ENCODE measurements at regions not wholly inside any gene's neighbourhood (a gene's known extent, or its start where the extent isn't known, plus 50 kb on each side); places are given as distances from the start of the nearest gene placed in this dataset.
A peak's percentile ranks its signal among the peaks of the same experiment; 100 is the strongest.

DNA sequence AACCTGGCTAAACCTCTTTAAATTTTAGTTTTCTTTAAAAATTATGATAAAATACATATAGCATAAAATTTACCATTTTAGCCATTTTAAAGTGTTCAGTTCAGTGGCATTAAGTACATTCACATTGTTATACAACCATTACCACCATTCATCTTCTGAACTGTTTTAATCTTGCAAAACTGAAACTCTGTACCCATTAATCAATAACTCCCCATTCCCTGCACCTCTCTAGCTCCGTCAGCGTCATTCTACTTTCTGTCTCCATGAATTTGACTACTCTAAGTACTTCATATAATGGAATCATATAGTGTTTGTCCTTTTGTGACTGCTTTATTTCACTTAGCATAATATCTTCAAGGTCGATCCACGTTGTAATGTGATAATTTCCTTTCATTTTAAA lies 75.8 kb upstream of the DDHD1 start:
- Histone ChIP-seq H3K27me3 (ENCODE audit: control insufficient read depth in 1 of 2, insufficient read depth in 1 of 2, low read length in 2 of 2) (no peaks in the 10 kb centered on the region), H3K23ac (ENCODE audit: low read length in 2 of 2) (no peak overlapping the region), H3K4me1 (ENCODE audit: control insufficient read depth, insufficient read depth, low read depth, low read length) (peaks cover 2% of the 10 kb centered on the region), H4K91ac (ENCODE audit: low read length) (no peak overlapping the region), H3K4me2 (ENCODE audit: low read length, poor library complexity, severe bottlenecking) (no peak overlapping the region), H2AK5ac (ENCODE audit: low read length, severe bottlenecking) (no peak overlapping the region), H2BK120ac (ENCODE audit: low read depth, low read length) (no peak overlapping the region), H3K4ac (ENCODE audit: low read depth in 1 of 2, low read length in 2 of 2) (no peak overlapping the region), H3K4me3 (ENCODE audit: insufficient read depth in 1 of 2, low read depth in 1 of 2, low read length in 2 of 2) (no peak overlapping the region), H4K8ac (ENCODE audit: low read length) (no peak overlapping the region), H2BK15ac (ENCODE audit: low read depth, poor library complexity, severe bottlenecking) (no peak overlapping the region), H3K18ac (ENCODE audit: low read depth in 1 of 2, low read length in 2 of 2) (no peak overlapping the region), H2BK12ac (ENCODE audit: low read length in 2 of 2) (no peak overlapping the region), H3K14ac (ENCODE audit: low read length in 2 of 2) (no peak overlapping the region), H3K9me3 (ENCODE audit: control insufficient read depth, low read length) (peaks cover 16% of the 10 kb centered on the region), H2AFZ (ENCODE audit: low read depth, low read length) (no peak overlapping the region), H2BK5ac (ENCODE audit: low read depth, low read length, poor library complexity, severe bottlenecking) (no peak overlapping the region), H3K9ac (ENCODE audit: low read length) (no peak overlapping the region), H3K27ac (ENCODE audit: low read length, poor library complexity, severe bottlenecking) (no peak overlapping the region), H3K79me1 (replicated peaks; ENCODE audit: low read length, poor library complexity, severe bottlenecking) (peaks cover 2% of the 10 kb centered on the region), H3K36me3 (ENCODE audit: control insufficient read depth in 1 of 2, insufficient read depth in 2 of 2, low read depth in 1 of 2, low read length in 2 of 2) (no peaks in the 10 kb centered on the region)
- DNase-seq: no peak
- no CpG with 5 or more reads among the region's 4 CpGs for WGBS

DNA sequence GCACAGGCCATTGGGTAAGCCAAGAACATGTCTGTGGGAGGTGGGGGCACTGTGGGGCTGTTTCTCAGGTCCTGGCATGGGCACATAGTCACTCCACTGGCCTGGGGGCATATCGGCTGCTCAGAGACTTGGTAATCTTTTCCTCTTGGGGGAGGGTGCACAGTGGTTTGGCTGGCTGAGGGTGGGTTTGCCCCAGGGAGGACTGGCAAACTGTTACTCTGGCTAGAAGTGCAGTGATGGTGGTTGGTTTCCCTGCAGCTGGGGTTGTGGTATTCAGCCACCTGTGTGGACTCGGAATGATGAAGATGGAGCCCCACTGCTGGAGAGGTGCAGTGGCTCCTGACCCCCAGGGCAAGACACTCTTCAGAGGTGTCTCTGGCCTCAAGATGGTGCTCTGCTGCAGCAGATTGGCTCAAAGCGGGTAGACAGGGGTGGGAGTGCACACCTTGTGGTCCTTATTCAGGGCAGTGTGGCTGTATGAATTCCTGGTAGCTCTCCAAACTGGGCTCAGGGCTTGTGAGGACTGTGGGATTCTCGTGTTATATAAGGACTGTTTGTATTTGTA lies 74.1 kb upstream of the DDHD1 start:
- no peak overlapping the region for H3K18ac ChIP-seq (ENCODE audit: low read depth in 1 of 2, low read length in 2 of 2)
- H4K91ac ChIP-seq (ENCODE audit: low read length): no peak overlapping the region
- no peak overlapping the region for H2BK120ac ChIP-seq (ENCODE audit: low read depth, low read length)
- H3K9me3 ChIP-seq (ENCODE audit: control insufficient read depth, low read length): peaks cover 16% of the 10 kb centered on the region
- H2BK12ac ChIP-seq (ENCODE audit: low read length in 2 of 2): no peak overlapping the region
- no peaks in the 10 kb centered on the region for H3K27me3 ChIP-seq (ENCODE audit: control insufficient read depth in 1 of 2, insufficient read depth in 1 of 2, low read length in 2 of 2)
- no peak overlapping the region for H3K4ac ChIP-seq (ENCODE audit: low read depth in 1 of 2, low read length in 2 of 2)
- no peaks in the 10 kb centered on the region for H3K36me3 ChIP-seq (ENCODE audit: control insufficient read depth in 1 of 2, insufficient read depth in 2 of 2, low read depth in 1 of 2, low read length in 2 of 2)
- H3K23ac ChIP-seq (ENCODE audit: low read length in 2 of 2): no peak overlapping the region
- no peak overlapping the region for H2BK5ac ChIP-seq (ENCODE audit: low read depth, low read length, poor library complexity, severe bottlenecking)
- no peak overlapping the region for H2BK15ac ChIP-seq (ENCODE audit: low read depth, poor library complexity, severe bottlenecking)
- no peak overlapping the region for H3K4me3 ChIP-seq (ENCODE audit: insufficient read depth in 1 of 2, low read depth in 1 of 2, low read length in 2 of 2)
- no peak overlapping the region for H4K8ac ChIP-seq (ENCODE audit: low read length)
- H3K14ac ChIP-seq (ENCODE audit: low read length in 2 of 2): no peak overlapping the region
- no peak for DNase-seq
- 94% methylated on average over 3 of the region's 4 CpGs for WGBS
- H2AFZ ChIP-seq (ENCODE audit: low read depth, low read length): no peak overlapping the region
- H3K27ac ChIP-seq (ENCODE audit: low read length, poor library complexity, severe bottlenecking): no peak overlapping the region
- no peak overlapping the region for H3K4me2 ChIP-seq (ENCODE audit: low read length, poor library complexity, severe bottlenecking)
- H3K9ac ChIP-seq (ENCODE audit: low read length): no peak overlapping the region
- H2AK5ac ChIP-seq (ENCODE audit: low read length, severe bottlenecking): no peak overlapping the region
- peaks cover 2% of the 10 kb centered on the region for H3K4me1 ChIP-seq (ENCODE audit: control insufficient read depth, insufficient read depth, low read depth, low read length)
- peaks cover 2% of the 10 kb centered on the region for H3K79me1 ChIP-seq (replicated peaks; ENCODE audit: low read length, poor library complexity, severe bottlenecking)

DNA sequence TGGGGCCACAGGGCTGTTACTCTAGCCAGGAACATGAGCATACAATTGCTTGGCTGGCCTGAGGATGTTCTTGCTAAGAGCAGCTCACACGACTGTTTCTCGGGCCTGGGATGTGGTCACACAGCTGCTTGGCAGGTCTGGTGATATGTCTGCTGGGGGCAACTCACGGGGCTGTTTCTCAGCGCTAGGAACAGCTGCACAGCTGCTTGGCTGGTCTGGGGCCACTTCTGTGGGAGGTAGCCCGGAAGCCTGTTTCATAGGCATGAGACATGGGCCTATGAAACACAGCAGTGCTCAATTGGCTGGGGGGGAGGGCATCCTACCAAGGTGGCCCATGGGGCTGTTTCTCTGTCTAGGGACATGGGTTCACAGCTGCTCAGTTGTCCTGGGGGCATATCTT lies 73.4 kb upstream of the DDHD1 start:
- H3K27me3 ChIP-seq (ENCODE audit: control insufficient read depth in 1 of 2, insufficient read depth in 1 of 2, low read length in 2 of 2): no peaks in the 10 kb centered on the region
- H2AK5ac ChIP-seq (ENCODE audit: low read length, severe bottlenecking): no peak overlapping the region
- no peak overlapping the region for H3K27ac ChIP-seq (ENCODE audit: low read length, poor library complexity, severe bottlenecking)
- H2AFZ ChIP-seq (ENCODE audit: low read depth, low read length): no peak overlapping the region
- H3K18ac ChIP-seq (ENCODE audit: low read depth in 1 of 2, low read length in 2 of 2): no peak overlapping the region
- H3K4me3 ChIP-seq (ENCODE audit: insufficient read depth in 1 of 2, low read depth in 1 of 2, low read length in 2 of 2): peak overlapping the region in 1 of 2 experiments; percentile 2
- no peak for DNase-seq
- H4K91ac ChIP-seq (ENCODE audit: low read length): no peak overlapping the region
- no peak overlapping the region for H2BK5ac ChIP-seq (ENCODE audit: low read depth, low read length, poor library complexity, severe bottlenecking)
- no peak overlapping the region for H2BK15ac ChIP-seq (ENCODE audit: low read depth, poor library complexity, severe bottlenecking)
- no peaks in the 10 kb centered on the region for H3K36me3 ChIP-seq (ENCODE audit: control insufficient read depth in 1 of 2, insufficient read depth in 2 of 2, low read depth in 1 of 2, low read length in 2 of 2)
- H2BK120ac ChIP-seq (ENCODE audit: low read depth, low read length): no peak overlapping the region
- peaks cover 16% of the 10 kb centered on the region for H3K9me3 ChIP-seq (ENCODE audit: control insufficient read depth, low read length)
- H4K8ac ChIP-seq (ENCODE audit: low read length): no peak overlapping the region
- H3K4me1 ChIP-seq (ENCODE audit: control insufficient read depth, insufficient read depth, low read depth, low read length): peaks cover 2% of the 10 kb centered on the region
- 93% methylated on average over 5 of the region's 5 CpGs for WGBS
- no peak overlapping the region for H3K4ac ChIP-seq (ENCODE audit: low read depth in 1 of 2, low read length in 2 of 2)
- no peak overlapping the region for H3K9ac ChIP-seq (ENCODE audit: low read length)
- H2BK12ac ChIP-seq (ENCODE audit: low read length in 2 of 2): no peak overlapping the region
- H3K4me2 ChIP-seq (ENCODE audit: low read length, poor library complexity, severe bottlenecking): no peak overlapping the region
- H3K14ac ChIP-seq (ENCODE audit: low read length in 2 of 2): peak overlapping the region in 1 of 2 experiments; percentile 8
- H3K79me1 ChIP-seq (replicated peaks; ENCODE audit: low read length, poor library complexity, severe bottlenecking): peaks cover 2% of the 10 kb centered on the region
- no peak overlapping the region for H3K23ac ChIP-seq (ENCODE audit: low read length in 2 of 2)

DNA sequence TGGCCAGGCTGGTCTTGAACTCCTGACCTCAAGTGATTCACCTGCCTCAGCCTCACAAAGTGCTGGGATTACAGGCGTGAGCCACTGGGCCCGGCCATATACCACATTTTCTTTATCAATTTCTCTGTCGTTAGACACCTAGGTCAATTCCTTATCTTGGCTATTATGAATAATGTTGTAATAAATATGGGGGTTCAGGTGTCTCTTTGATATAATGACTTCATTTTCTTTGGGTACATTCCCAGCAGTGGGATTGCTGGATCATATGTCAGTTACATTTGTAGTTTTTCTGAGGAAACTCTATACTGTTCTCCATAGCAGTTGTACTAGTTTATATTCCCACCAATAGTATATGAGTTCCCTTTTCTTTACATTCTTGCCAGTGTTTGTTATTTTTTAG lies 67.8 kb upstream of the DDHD1 start:
- Histone ChIP-seq H3K14ac (ENCODE audit: low read length in 2 of 2) (no peak overlapping the region), H2BK15ac (ENCODE audit: low read depth, poor library complexity, severe bottlenecking) (no peak overlapping the region), H3K4ac (ENCODE audit: low read depth in 1 of 2, low read length in 2 of 2) (no peak overlapping the region), H4K8ac (ENCODE audit: low read length) (no peak overlapping the region), H3K79me1 (replicated peaks; ENCODE audit: low read length, poor library complexity, severe bottlenecking) (no peaks in the 10 kb centered on the region), H3K36me3 (ENCODE audit: control insufficient read depth in 1 of 2, insufficient read depth in 2 of 2, low read depth in 1 of 2, low read length in 2 of 2) (no peaks in the 10 kb centered on the region), H2BK12ac (ENCODE audit: low read length in 2 of 2) (no peak overlapping the region), H2AK5ac (ENCODE audit: low read length, severe bottlenecking) (no peak overlapping the region), H3K9ac (ENCODE audit: low read length) (no peak overlapping the region), H2AFZ (ENCODE audit: low read depth, low read length) (no peak overlapping the region), H3K18ac (ENCODE audit: low read depth in 1 of 2, low read length in 2 of 2) (no peak overlapping the region), H3K9me3 (ENCODE audit: control insufficient read depth, low read length) (peaks cover 12% of the 10 kb centered on the region), H4K91ac (ENCODE audit: low read length) (no peak overlapping the region), H2BK5ac (ENCODE audit: low read depth, low read length, poor library complexity, severe bottlenecking) (no peak overlapping the region), H3K27me3 (ENCODE audit: control insufficient read depth in 1 of 2, insufficient read depth in 1 of 2, low read length in 2 of 2) (no peaks in the 10 kb centered on the region), H3K4me2 (ENCODE audit: low read length, poor library complexity, severe bottlenecking) (no peak overlapping the region), H2BK120ac (ENCODE audit: low read depth, low read length) (no peak overlapping the region), H3K23ac (ENCODE audit: low read length in 2 of 2) (no peak overlapping the region), H3K4me3 (ENCODE audit: insufficient read depth in 1 of 2, low read depth in 1 of 2, low read length in 2 of 2) (no peak overlapping the region), H3K4me1 (ENCODE audit: control insufficient read depth, insufficient read depth, low read depth, low read length) (peaks cover 4% of the 10 kb centered on the region), H3K27ac (ENCODE audit: low read length, poor library complexity, severe bottlenecking) (no peak overlapping the region)
- 50% methylated on average over 2 of the region's 3 CpGs for whole genome bisulfite sequencing
- no peak for DNase-seq
